ENCODE measurements at regions not wholly inside any gene's neighbourhood (a gene's known extent, or its start where the extent isn't known, plus 50 kb on each side); places are given as distances from the start of the nearest gene placed in this dataset.

GRCh38 chr6:113178349-113178748 is 678.8 kb upstream of the MARCKS start:
- TF ChIP-seq CTCF (IDR thresholded peaks at IDR 0.05; ENCODE audit: low read depth, low read length), result no peak
- no peak for TF ChIP-seq POLR2A (IDR thresholded peaks at IDR 0.05; ENCODE audit: extremely low read depth, insufficient read length)

All from NB4 (cell line).